Kidney epithelial cell (primary cell): ENCODE measurements at regions not wholly inside any gene's neighbourhood (a gene's known extent, or its start where the extent isn't known, plus 50 kb on each side); places are given as distances from the start of the nearest gene placed in this dataset.

ENCODE experiments used
- DNase-seq: peaks from one replicate; pipeline ENCODE4 v3.0.0-alpha.2; 2010; ENCODE audit warnings: low read depth
- H3K27me3 ChIP-seq: 2 replicates; pipeline ENCODE4 v1.6.0; 2011; ENCODE audit warnings: low read length; ENCODE audit not compliant: control insufficient read depth, insufficient read depth
- H3K36me3 ChIP-seq: 2 replicates; pipeline ENCODE4 v1.5.1; 2011; ENCODE audit warnings: low read length; ENCODE audit not compliant: control insufficient read depth, insufficient read depth
- H3K4me3 ChIP-seq: 2 replicates; pipeline ENCODE4 v1.5.1; 2011; ENCODE audit warnings: low read depth, mild to moderate bottlenecking, control low read depth, low read length
- CTCF ChIP-seq: IDR thresholded peaks from 2 replicates; pipeline ENCODE4 v1.5.1; 2011; ENCODE audit warnings: mild to moderate bottlenecking, moderate library complexity, low read length, control low read depth, inconsistent platforms; ENCODE audit not compliant: insufficient read depth, poor library complexity, severe bottlenecking

- no peak for DNase-seq
- TF ChIP-seq CTCF: no peak
- no peak overlapping the region for H3K4me3 ChIP-seq
- H3K36me3 ChIP-seq: no peaks in the 10 kb centered on the region
- no peaks in the 10 kb centered on the region for H3K27me3 ChIP-seq
These were observed 73.2 kb downstream of the ZC3H11B start for GRCh38 chr1:219539645-219540254.

GRCh38 chr1:219538886-219539285 lies 74.0 kb downstream of the ZC3H11B start:
- no peak for DNase-seq
- Histone ChIP-seq H3K27me3 (no peaks in the 10 kb centered on the region), H3K4me3 (no peak overlapping the region), H3K36me3 (no peaks in the 10 kb centered on the region)
- no peak for TF ChIP-seq CTCF

GRCh38 chr1:219537223-219537631 lies 75.7 kb downstream of the ZC3H11B start:
- TF ChIP-seq CTCF: no peak
- Histone ChIP-seq H3K4me3 (no peak overlapping the region), H3K36me3 (no peaks in the 10 kb centered on the region), H3K27me3 (no peaks in the 10 kb centered on the region)
- DNase-seq: no peak

- H3K36me3 ChIP-seq: no peaks in the 10 kb centered on the region
- no peak for TF ChIP-seq CTCF
- no peak overlapping the region for H3K4me3 ChIP-seq
- H3K27me3 ChIP-seq: no peaks in the 10 kb centered on the region
- no peak for DNase-seq
These were observed 76.9 kb downstream of the ZC3H11B start for GRCh38 chr1:219536038-219536437.

GRCh38 chr1:219534991-219535390 lies 77.9 kb downstream of the ZC3H11B start:
- Histone ChIP-seq H3K36me3 (no peaks in the 10 kb centered on the region), H3K27me3 (no peaks in the 10 kb centered on the region)

More at GRCh38 chr1:219534991-219535390, 77.9 kb downstream of the ZC3H11B start:
- no peak for TF ChIP-seq CTCF
- H3K4me3 ChIP-seq: no peak overlapping the region
- DNase-seq: no peak
